ENCODE measurements at regions not wholly inside any gene's neighbourhood (a gene's known extent, or its start where the extent isn't known, plus 50 kb on each side); places are given as distances from the start of the nearest gene placed in this dataset.

- no peaks in the 10 kb centered on the region for H3K4me1 ChIP-seq (ENCODE audit: control insufficient read depth, insufficient read depth, low read length)
Measured at GRCh38 chrX:26083093-26083492, 55.0 kb upstream of the MAGEB18 start.

More at GRCh38 chrX:26083093-26083492, 55.0 kb upstream of the MAGEB18 start:
- ChIA-PET CTCF (interaction anchor here (0.7 kb wide), 1 partner anchor 711 kb away, joined by 3 read pairs; no protein-coding TSS in a partner anchor), POLR2A (no interaction called here)
- no peaks in the 10 kb centered on the region for H3K9me3 ChIP-seq (ENCODE audit: control insufficient read depth, insufficient read depth, low read depth, low read length)
- no peaks in the 10 kb centered on the region for H3K36me3 ChIP-seq (ENCODE audit: control insufficient read depth in 2 of 2, insufficient read depth in 1 of 2, low read length in 2 of 2)
- no peak overlapping the region for H3K27ac ChIP-seq (ENCODE audit: extremely low read depth, low read depth, low read length)
- TF ChIP-seq ZSCAN30 (tag by site-specific recombination; IDR thresholded peaks at IDR 0.05) (no peak), OSR2 (tag by site-specific recombination; IDR thresholded peaks at IDR 0.05) (no peak), ZNF76 (tag by site-specific recombination; IDR thresholded peaks at IDR 0.05; ENCODE audit: borderline replicate concordance, low read depth) (no peak), ZNF37A (tag by site-specific recombination; IDR thresholded peaks at IDR 0.05) (no peak), ZNF580 (tag by site-specific recombination; IDR thresholded peaks at IDR 0.05) (no peak), GLI2 (tag by site-specific recombination; IDR thresholded peaks at IDR 0.05; ENCODE audit: borderline replicate concordance, low read depth) (no peak), REPIN1 (tag by site-specific recombination; IDR thresholded peaks at IDR 0.05; ENCODE audit: low read depth) (no peak), ZNF324 (tag by site-specific recombination; IDR thresholded peaks at IDR 0.05) (no peak), MYNN (tag by site-specific recombination; IDR thresholded peaks at IDR 0.05; ENCODE audit: borderline replicate concordance) (no peak), ZNF837 (tag by site-specific recombination; IDR thresholded peaks at IDR 0.05) (no peak)
- H3K4me3 ChIP-seq (ENCODE audit: low read depth, low read length): no peak overlapping the region

Data from HEK293 (cell line).